Parathyroid adenoma (tissue), 2 donors: ENCODE measurements at regions not wholly inside any gene's neighbourhood (a gene's known extent, or its start where the extent isn't known, plus 50 kb on each side); places are given as distances from the start of the nearest gene placed in this dataset.
"Not testable (repeated sequence)": the region's sequence is repeated elsewhere in the genome, so short reads cannot be mapped to it uniquely, and the experiment has no call there.

Experiments
- H2AFZ ChIP-seq: fragments of 300-600 bp; sonication (generic); one replicate; pipeline ENCODE4 v1.7.0; 2017; ENCODE audit warnings: antibody characterized with exemption, mild to moderate bottlenecking
- H3K27ac ChIP-seq: fragments of 300-600 bp; sonication (generic); one replicate; pipeline ENCODE4 v1.7.0; 2017
- H3K27me3 ChIP-seq: fragments of 300-600 bp; sonication (generic); one replicate; pipeline ENCODE4 v1.7.0; 2017; ENCODE audit warnings: low read length; ENCODE audit not compliant: control insufficient read depth, insufficient read depth
- H3K36me3 ChIP-seq: fragments of 300-600 bp; sonication (generic); one replicate; pipeline ENCODE4 v1.7.0; 2017; ENCODE audit warnings: low read length; ENCODE audit not compliant: control insufficient read depth, insufficient read depth
- H3K4me1 ChIP-seq: fragments of 300-600 bp; sonication (generic); one replicate; pipeline ENCODE4 v1.7.0; 2017; ENCODE audit warnings: control low read depth
- H3K4me2 ChIP-seq: fragments of 300-600 bp; sonication (generic); one replicate; pipeline ENCODE4 v1.7.0; 2017; ENCODE audit warnings: low read length
- H3K4me3 ChIP-seq: fragments of 300-600 bp; sonication (generic); one replicate; pipeline ENCODE4 v1.7.0; 2017; ENCODE audit warnings: low read depth, low read length
- H3K79me2 ChIP-seq: fragments of 300-600 bp; sonication (generic); one replicate; pipeline ENCODE4 v1.7.0; 2017; ENCODE audit warnings: control low read depth
- H3K9ac ChIP-seq: fragments of 300-600 bp; sonication (generic); one replicate; pipeline ENCODE4 v1.7.0; 2017; ENCODE audit warnings: mild to moderate bottlenecking
- H3K9me3 ChIP-seq: fragments of 300-600 bp; sonication (generic); one replicate; pipeline ENCODE4 v1.7.0; 2017; ENCODE audit warnings: low read length; ENCODE audit not compliant: control insufficient read depth
- CTCF ChIP-seq: fragments of 300-600 bp; sonication (generic); IDR thresholded peaks from one replicate; pipeline ENCODE4 v1.7.0; 2017; ENCODE audit warnings: antibody characterized with exemption, mild to moderate bottlenecking
- donor health status: primary hyperparathyroidism.

GRCh38 chr7:142496545-142496991, 238.7 kb upstream of the PRSS58 start:
- H3K4me3 ChIP-seq = peak overlapping the region; percentile 17
- no peak overlapping the region for H2AFZ ChIP-seq
- H3K27me3 ChIP-seq = no peaks in the 10 kb centered on the region
- H3K9me3 ChIP-seq = no peaks in the 10 kb centered on the region
- H3K9ac ChIP-seq = no peak overlapping the region
- H3K36me3 ChIP-seq = no peaks in the 10 kb centered on the region
- TF ChIP-seq CTCF = peak; percentile 80
- peak overlapping the region; percentile 51 for H3K4me2 ChIP-seq
- H3K79me2 ChIP-seq = no peaks in the 10 kb centered on the region
- peaks cover 28% of the 10 kb centered on the region for H3K4me1 ChIP-seq
- H3K27ac ChIP-seq = peak overlapping the region; percentile 61

- not testable (repeated sequence) for H3K36me3 ChIP-seq, H3K27me3 ChIP-seq, H2AFZ ChIP-seq, H3K27ac ChIP-seq, H3K4me3 ChIP-seq, H3K4me2 ChIP-seq, H3K9ac ChIP-seq, H3K9me3 ChIP-seq, H3K79me2 ChIP-seq
- peaks cover 28% of the 10 kb centered on the region for H3K4me1 ChIP-seq
These were observed 238.0 kb upstream of the PRSS58 start for GRCh38 chr7:142495879-142496278.

GRCh38 chr7:142495301-142495700, 237.4 kb upstream of the PRSS58 start:
- H3K4me1 ChIP-seq = peaks cover 23% of the 10 kb centered on the region
- H3K27me3 ChIP-seq, H3K9ac ChIP-seq, H3K9me3 ChIP-seq, H3K36me3 ChIP-seq, H3K79me2 ChIP-seq, H3K27ac ChIP-seq, H3K4me3 ChIP-seq, H3K4me2 ChIP-seq, H2AFZ ChIP-seq: not testable (repeated sequence)

GRCh38 chr7:142494021-142494420, 236.2 kb upstream of the PRSS58 start:
- no peak overlapping the region for H3K4me3 ChIP-seq
- H3K27ac ChIP-seq = no peak overlapping the region
- H3K36me3 ChIP-seq = no peaks in the 10 kb centered on the region
- no peak for TF ChIP-seq CTCF
- no peaks in the 10 kb centered on the region for H3K79me2 ChIP-seq
- no peak overlapping the region for H3K4me2 ChIP-seq
- no peaks in the 10 kb centered on the region for H3K9me3 ChIP-seq
- no peaks in the 10 kb centered on the region for H3K27me3 ChIP-seq
- peaks cover 18% of the 10 kb centered on the region for H3K4me1 ChIP-seq
- no peak overlapping the region for H3K9ac ChIP-seq
- no peak overlapping the region for H2AFZ ChIP-seq

GRCh38 chr7:142488842-142489241, 231.0 kb upstream of the PRSS58 start:
- Histone ChIP-seq H3K9ac (no peak overlapping the region), H3K27ac (no peak overlapping the region)
- TF ChIP-seq CTCF = no peak

GRCh38 chr7:142488036-142488633, 230.3 kb upstream of the PRSS58 start:
- Histone ChIP-seq H3K4me2 (no peak overlapping the region), H3K27ac (no peak overlapping the region), H2AFZ (peak overlapping the region; percentile 25), H3K27me3 (no peaks in the 10 kb centered on the region), H3K4me1 (peaks cover 37% of the 10 kb centered on the region), H3K4me3 (no peak overlapping the region), H3K9ac (no peak overlapping the region), H3K79me2 (no peaks in the 10 kb centered on the region), H3K9me3 (no peaks in the 10 kb centered on the region), H3K36me3 (no peaks in the 10 kb centered on the region)
- no peak for TF ChIP-seq CTCF

More at GRCh38 chr7:142488842-142489241, 231.0 kb upstream of the PRSS58 start:
- H3K36me3 ChIP-seq = no peaks in the 10 kb centered on the region
- no peak overlapping the region for H3K4me2 ChIP-seq
- no peaks in the 10 kb centered on the region for H3K9me3 ChIP-seq
- peak overlapping the region; percentile 39 for H2AFZ ChIP-seq
- no peaks in the 10 kb centered on the region for H3K79me2 ChIP-seq
- peaks cover 37% of the 10 kb centered on the region for H3K4me1 ChIP-seq
- no peak overlapping the region for H3K4me3 ChIP-seq
- no peaks in the 10 kb centered on the region for H3K27me3 ChIP-seq

- not testable (repeated sequence) for H3K4me3 ChIP-seq, H3K27ac ChIP-seq
These were observed 229.7 kb upstream of the PRSS58 start for GRCh38 chr7:142487565-142487964.

More at GRCh38 chr7:142487565-142487964, 229.7 kb upstream of the PRSS58 start:
- not testable (repeated sequence) for H3K9me3 ChIP-seq, H3K79me2 ChIP-seq, H3K27me3 ChIP-seq, H3K36me3 ChIP-seq, H3K9ac ChIP-seq, H3K4me2 ChIP-seq, H2AFZ ChIP-seq
- peaks cover 37% of the 10 kb centered on the region for H3K4me1 ChIP-seq
